ENCODE measurements at regions not wholly inside any gene's neighbourhood (a gene's known extent, or its start where the extent isn't known, plus 50 kb on each side); places are given as distances from the start of the nearest gene placed in this dataset.

- TF ChIP-seq ZNF274 (IDR thresholded peaks at IDR 0.05; ENCODE audit: low read depth, low read length) (no peak), YY1 (IDR thresholded peaks at IDR 0.05; ENCODE audit: insufficient read depth, insufficient read length) (no peak)
These were observed 547.1 kb upstream of the GCFC2 start for GRCh38 chr2:76257802-76258201.

Data from NT2/D1 (cell line).